ENCODE measurements at regions not wholly inside any gene's neighbourhood (a gene's known extent, or its start where the extent isn't known, plus 50 kb on each side); places are given as distances from the start of the nearest gene placed in this dataset.
A peak's percentile ranks its signal among the peaks of the same experiment; 100 is the strongest.

GRCh38 chr13:70893832-70894231 is 785.6 kb upstream of the KLHL1 start:
- DNase-seq (ENCODE audit: low spot score), result no peak

GRCh38 chr13:70890289-70890688 is 782.0 kb upstream of the KLHL1 start:
- DNase-seq (ENCODE audit: low spot score), result no peak

- no peak for DNase-seq (ENCODE audit: low spot score)
Measured at GRCh38 chr13:70889163-70889562, 780.9 kb upstream of the KLHL1 start.

- DNase-seq (ENCODE audit: low spot score), result no peak
Measured at GRCh38 chr13:70884196-70884595, 775.9 kb upstream of the KLHL1 start.

- no peak for DNase-seq (ENCODE audit: low spot score)
Measured at GRCh38 chr13:70874636-70875035, 766.4 kb upstream of the KLHL1 start.

- DNase-seq (ENCODE audit: low spot score), result no peak
Measured at GRCh38 chr13:70864731-70865130, 756.5 kb upstream of the KLHL1 start.

GRCh38 chr13:70856711-70857110 is 748.5 kb upstream of the KLHL1 start:
- no peak for DNase-seq (ENCODE audit: low spot score)

GRCh38 chr13:70856025-70856424 is 747.8 kb upstream of the KLHL1 start:
- DNase-seq (ENCODE audit: low spot score), result no peak

- DNase-seq (ENCODE audit: low spot score), result no peak
Measured at GRCh38 chr13:70849222-70849621, 741.0 kb upstream of the KLHL1 start.

GRCh38 chr13:70844391-70845108 is 736.3 kb upstream of the KLHL1 start:
- DNase-seq (ENCODE audit: low spot score), result no peak

GRCh38 chr13:70842062-70842644 is 733.9 kb upstream of the KLHL1 start:
- DNase-seq (ENCODE audit: low spot score), result no peak

- no peak for DNase-seq (ENCODE audit: low spot score)
Measured at GRCh38 chr13:70841240-70842061, 733.2 kb upstream of the KLHL1 start.

- DNase-seq (ENCODE audit: low spot score), result no peak
Measured at GRCh38 chr13:70835371-70835770, 727.1 kb upstream of the KLHL1 start.

GRCh38 chr13:70829748-70830147 is 721.5 kb upstream of the KLHL1 start:
- no peak for DNase-seq (ENCODE audit: low spot score)

GRCh38 chr13:70817576-70817975 is 709.3 kb upstream of the KLHL1 start:
- DNase-seq (ENCODE audit: low spot score), result no peak

GRCh38 chr13:70816853-70817252 is 708.6 kb upstream of the KLHL1 start:
- no peak for DNase-seq (ENCODE audit: low spot score)

- peak; percentile 7 for DNase-seq (ENCODE audit: low spot score)
Measured at GRCh38 chr13:70814684-70815083, 706.4 kb upstream of the KLHL1 start.

GRCh38 chr13:70812481-70812880 is 704.2 kb upstream of the KLHL1 start:
- DNase-seq (ENCODE audit: low spot score), result no peak

- no peak for DNase-seq (ENCODE audit: low spot score)
Measured at GRCh38 chr13:70809588-70809987, 701.3 kb upstream of the KLHL1 start.

- no peak for DNase-seq (ENCODE audit: low spot score)
Measured at GRCh38 chr13:70798385-70798784, 690.1 kb upstream of the KLHL1 start.

GRCh38 chr13:70795484-70795883 is 687.2 kb upstream of the KLHL1 start:
- peak; percentile 30 for DNase-seq (ENCODE audit: low spot score)

- peak; percentile 20 for DNase-seq (ENCODE audit: low spot score)
Measured at GRCh38 chr13:70792121-70792520, 683.9 kb upstream of the KLHL1 start.

GRCh38 chr13:70789751-70790150 is 681.5 kb upstream of the KLHL1 start:
- DNase-seq (ENCODE audit: low spot score), result no peak
